Loucy (cell line): ENCODE measurements at regions not wholly inside any gene's neighbourhood (a gene's known extent, or its start where the extent isn't known, plus 50 kb on each side); places are given as distances from the start of the nearest gene placed in this dataset.

Experiments
- H2AFZ ChIP-seq: fragments of 200-600 bp; sonication (generic); 2 replicates; pipeline ENCODE4 v1.6.0; 2016; ENCODE audit warnings: antibody characterized with exemption, mild to moderate bottlenecking, low read length, moderate library complexity
- H3F3A ChIP-seq: fragments of 200-600 bp; 2 replicates; pipeline ENCODE4 v1.6.0; 2016; ENCODE audit warnings: antibody characterized with exemption, low read depth, mild to moderate bottlenecking
- H3K27me3 ChIP-seq: fragments of 200-600 bp; sonication (generic); 2 replicates; pipeline ENCODE4 v1.6.1; 2014; ENCODE audit warnings: low read length, mild to moderate bottlenecking; ENCODE audit not compliant: insufficient read depth, poor library complexity, severe bottlenecking
- H3K36me3 ChIP-seq: fragments of 200-600 bp; sonication (generic); 2 replicates; pipeline ENCODE4 v1.6.1; 2016; ENCODE audit warnings: low read length; ENCODE audit not compliant: insufficient read depth
- H3K4me1 ChIP-seq: fragments of 200-600 bp; sonication (generic); 2 replicates; pipeline ENCODE4 v1.5.1; 2014; ENCODE audit warnings: low read length, mild to moderate bottlenecking; ENCODE audit not compliant: insufficient read depth, poor library complexity, severe bottlenecking
- H3K4me2 ChIP-seq: fragments of 200-600 bp; sonication (generic); 2 replicates; pipeline ENCODE4 v1.6.0; 2014; ENCODE audit warnings: antibody characterized with exemption, low read length, low read depth, mild to moderate bottlenecking; ENCODE audit not compliant: poor library complexity, severe bottlenecking
- H3K4me3 ChIP-seq: fragments of 200-600 bp; sonication (generic); 2 replicates; pipeline ENCODE4 v1.5.1; 2014; ENCODE audit warnings: low read length, mild to moderate bottlenecking, mixed read lengths; ENCODE audit not compliant: poor library complexity, severe bottlenecking
- H3K79me2 ChIP-seq: fragments of 200-600 bp; sonication (generic); 2 replicates; pipeline ENCODE4 v1.6.1; 2014; ENCODE audit warnings: low read length; ENCODE audit not compliant: insufficient read depth
- H3K9ac ChIP-seq: fragments of 200-600 bp; sonication (generic); 2 replicates; pipeline ENCODE4 v1.6.0; 2014; ENCODE audit warnings: mild to moderate bottlenecking, low read depth, low read length, moderate library complexity; ENCODE audit not compliant: poor library complexity, severe bottlenecking
- H3K9me2 ChIP-seq: fragments of 200-600 bp; sonication (generic); replicated peaks from 2 replicates; pipeline ENCODE4 v1.6.1; 2016; ENCODE audit warnings: low read depth, low read length, mixed read lengths
- H3K9me3 ChIP-seq: fragments of 200-600 bp; sonication (generic); 2 replicates; pipeline ENCODE4 v1.6.1; 2014; ENCODE audit warnings: mild to moderate bottlenecking, antibody characterized with exemption, low read length, low read depth; ENCODE audit not compliant: insufficient read depth
- H4K20me1 ChIP-seq: fragments of 200-600 bp; sonication (generic); 2 replicates; pipeline ENCODE4 v1.6.0; 2014; ENCODE audit warnings: antibody characterized with exemption, low read length, mild to moderate bottlenecking; ENCODE audit not compliant: insufficient read depth, poor library complexity, severe bottlenecking
- EZH2phosphoT487 ChIP-seq: fragments of 200-600 bp; IDR thresholded peaks from 2 replicates; pipeline ENCODE4 v1.6.1; 2018; ENCODE audit warnings: antibody characterized with exemption, mild to moderate bottlenecking, moderate library complexity, borderline replicate concordance
- TF ChIP-seq, protein P1 (sequence below): fragments of 200-600 bp; sonication (generic); conservative IDR thresholded peaks from 2 replicates; pipeline ENCODE4 v1.5.1; 2014; ENCODE audit warnings: mild to moderate bottlenecking, antibody characterized with exemption, low read length

DNA sequence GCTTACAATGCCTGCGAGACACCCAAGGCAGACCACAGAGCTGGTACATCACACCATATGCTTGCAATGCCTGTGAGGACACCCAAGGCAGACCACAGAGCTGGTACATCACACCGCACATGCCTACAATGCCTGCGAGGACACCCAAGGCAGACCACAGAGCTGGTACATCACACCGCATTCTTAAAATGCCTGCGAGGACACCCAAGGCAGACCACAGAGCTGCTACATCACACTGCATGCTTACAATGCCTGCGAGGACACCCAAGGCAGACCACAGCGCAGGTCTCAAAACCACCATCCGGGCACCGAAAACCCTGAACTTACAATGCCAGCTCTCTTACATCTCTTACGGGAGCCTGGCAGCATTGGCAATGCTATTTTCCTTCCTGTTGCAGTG lies 799.6 kb downstream of the GALR1 start:
- Histone ChIP-seq H3K4me1 (no peaks in the 10 kb centered on the region), H3K4me3 (no peak overlapping the region), H2AFZ (no peak overlapping the region), H3K9ac (no peak overlapping the region), H3K4me2 (no peak overlapping the region), H3F3A (no peaks in the 10 kb centered on the region), H3K9me2 (no peaks in the 10 kb centered on the region), H3K27me3 (no peaks in the 10 kb centered on the region), H4K20me1 (no peaks in the 10 kb centered on the region), H3K36me3 (no peaks in the 10 kb centered on the region), H3K9me3 (no peaks in the 10 kb centered on the region), H3K79me2 (no peaks in the 10 kb centered on the region)
- TF ChIP-seq EZH2phosphoT487 = no peak
- TF ChIP-seq, protein P1, sequence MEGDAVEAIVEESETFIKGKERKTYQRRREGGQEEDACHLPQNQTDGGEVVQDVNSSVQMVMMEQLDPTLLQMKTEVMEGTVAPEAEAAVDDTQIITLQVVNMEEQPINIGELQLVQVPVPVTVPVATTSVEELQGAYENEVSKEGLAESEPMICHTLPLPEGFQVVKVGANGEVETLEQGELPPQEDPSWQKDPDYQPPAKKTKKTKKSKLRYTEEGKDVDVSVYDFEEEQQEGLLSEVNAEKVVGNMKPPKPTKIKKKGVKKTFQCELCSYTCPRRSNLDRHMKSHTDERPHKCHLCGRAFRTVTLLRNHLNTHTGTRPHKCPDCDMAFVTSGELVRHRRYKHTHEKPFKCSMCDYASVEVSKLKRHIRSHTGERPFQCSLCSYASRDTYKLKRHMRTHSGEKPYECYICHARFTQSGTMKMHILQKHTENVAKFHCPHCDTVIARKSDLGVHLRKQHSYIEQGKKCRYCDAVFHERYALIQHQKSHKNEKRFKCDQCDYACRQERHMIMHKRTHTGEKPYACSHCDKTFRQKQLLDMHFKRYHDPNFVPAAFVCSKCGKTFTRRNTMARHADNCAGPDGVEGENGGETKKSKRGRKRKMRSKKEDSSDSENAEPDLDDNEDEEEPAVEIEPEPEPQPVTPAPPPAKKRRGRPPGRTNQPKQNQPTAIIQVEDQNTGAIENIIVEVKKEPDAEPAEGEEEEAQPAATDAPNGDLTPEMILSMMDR = no peak

DNA sequence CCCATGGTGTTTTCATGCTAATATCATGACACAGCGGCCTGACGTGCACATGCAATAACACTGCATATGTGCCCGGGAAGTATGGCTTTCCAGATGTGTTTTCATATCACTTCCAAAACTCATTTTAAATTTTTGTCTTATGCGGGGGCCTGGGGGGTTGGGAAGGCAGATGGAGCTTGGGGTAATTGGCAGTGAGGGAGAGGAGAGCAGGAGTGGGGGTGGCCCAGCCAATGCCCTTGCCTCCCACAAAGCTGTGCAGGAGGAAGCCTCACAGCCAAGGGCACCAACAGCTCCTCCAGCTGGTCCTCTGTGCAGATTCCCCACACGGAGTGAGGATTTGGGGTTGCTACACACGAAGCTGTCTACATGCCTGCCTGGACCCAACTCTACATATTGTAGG lies 805.2 kb downstream of the GALR1 start:
- H2AFZ ChIP-seq = no peak overlapping the region
- TF ChIP-seq EZH2phosphoT487 = no peak
- TF ChIP-seq, protein P1 = no peak

DNA sequence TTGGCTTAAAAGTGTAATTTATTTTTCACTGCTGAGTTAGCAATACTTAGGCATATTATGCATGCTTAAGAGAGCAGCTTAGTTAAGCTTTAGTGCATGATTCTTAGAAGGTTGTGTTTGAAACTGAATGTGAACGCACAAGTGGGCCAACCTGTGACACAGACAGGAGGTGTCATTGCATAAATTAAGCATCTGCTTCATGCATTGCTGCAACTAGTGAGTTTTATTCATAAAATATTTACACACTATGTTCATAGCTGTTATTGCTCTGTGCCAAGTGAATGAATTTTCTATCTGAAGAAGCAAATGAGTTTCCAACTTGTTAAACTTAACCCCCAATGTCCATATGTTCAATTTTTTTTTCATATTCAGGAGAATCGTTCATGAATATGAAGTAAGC lies 806.4 kb downstream of the GALR1 start:
- no peaks in the 10 kb centered on the region for H3K4me1 ChIP-seq
- H3K27me3 ChIP-seq = no peaks in the 10 kb centered on the region
- no peaks in the 10 kb centered on the region for H3K36me3 ChIP-seq
- TF ChIP-seq EZH2phosphoT487 = no peak
- TF ChIP-seq, protein P1 = no peak
- no peak overlapping the region for H3K9ac ChIP-seq
- no peaks in the 10 kb centered on the region for H4K20me1 ChIP-seq
- no peaks in the 10 kb centered on the region for H3K9me3 ChIP-seq
- H3K4me3 ChIP-seq = no peak overlapping the region
- no peaks in the 10 kb centered on the region for H3K79me2 ChIP-seq
- no peak overlapping the region for H3K4me2 ChIP-seq
- no peaks in the 10 kb centered on the region for H3F3A ChIP-seq
- no peak overlapping the region for H2AFZ ChIP-seq
- no peaks in the 10 kb centered on the region for H3K9me2 ChIP-seq

More for the DNA sequence above, 805.2 kb downstream of the GALR1 start:
- H3K4me2 ChIP-seq = no peak overlapping the region
- no peak overlapping the region for H3K4me3 ChIP-seq
- no peaks in the 10 kb centered on the region for H3F3A ChIP-seq
- no peaks in the 10 kb centered on the region for H3K79me2 ChIP-seq
- no peaks in the 10 kb centered on the region for H3K4me1 ChIP-seq
- H3K36me3 ChIP-seq = no peaks in the 10 kb centered on the region
- no peaks in the 10 kb centered on the region for H3K9me2 ChIP-seq
- no peaks in the 10 kb centered on the region for H3K27me3 ChIP-seq
- no peaks in the 10 kb centered on the region for H3K9me3 ChIP-seq
- H3K9ac ChIP-seq = no peak overlapping the region
- H4K20me1 ChIP-seq = no peaks in the 10 kb centered on the region
